Osteocyte (in vitro differentiated cells): ENCODE measurements at regions not wholly inside any gene's neighbourhood (a gene's known extent, or its start where the extent isn't known, plus 50 kb on each side); places are given as distances from the start of the nearest gene placed in this dataset.

Source experiments
- DNase-seq: peaks from one replicate; pipeline ENCODE4 v3.0.0; 2021; ENCODE audit warnings: mixed read lengths; ENCODE audit not compliant: unreplicated experiment; ENCODE audit errors: extremely low spot score
- H3K27ac Mint-ChIP-seq: one replicate; pipeline ENCODE4 v1.8.0; 2021; ENCODE audit warnings: mild to moderate bottlenecking, mixed read lengths; ENCODE audit not compliant: unreplicated experiment
- H3K27me3 Mint-ChIP-seq: one replicate; pipeline ENCODE4 v1.8.0; 2021; ENCODE audit warnings: mixed read lengths; ENCODE audit not compliant: unreplicated experiment
- H3K36me3 Mint-ChIP-seq: one replicate; pipeline ENCODE4 v1.8.0; 2021; ENCODE audit warnings: mixed read lengths; ENCODE audit not compliant: unreplicated experiment
- H3K4me1 Mint-ChIP-seq: one replicate; pipeline ENCODE4 v1.8.0; 2021; ENCODE audit warnings: mixed read lengths; ENCODE audit not compliant: unreplicated experiment
- H3K4me3 Mint-ChIP-seq: one replicate; pipeline ENCODE4 v1.8.0; 2021; ENCODE audit warnings: mild to moderate bottlenecking, moderate library complexity, mixed read lengths; ENCODE audit not compliant: unreplicated experiment
- H3K9me3 Mint-ChIP-seq: one replicate; pipeline ENCODE4 v1.8.0; 2021; ENCODE audit warnings: mixed read lengths; ENCODE audit not compliant: unreplicated experiment
- CTCF ChIP-seq: fragments of 200-600 bp; sonication (generic); IDR thresholded peaks from 2 replicates; pipeline ENCODE4 v1.5.0; 2021; ENCODE audit warnings: antibody characterized with exemption, mild to moderate bottlenecking, moderate library complexity

- Mint-ChIP-seq H3K4me1 (peaks cover 22% of the 10 kb centered on the region), H3K27me3 (peaks cover 4% of the 10 kb centered on the region), H3K27ac (no peak overlapping the region), H3K4me3 (no peak overlapping the region), H3K36me3 (no peaks in the 10 kb centered on the region), H3K9me3 (peaks cover 5% of the 10 kb centered on the region)
- no peak for TF ChIP-seq CTCF
- DNase-seq, result no peak
Observed at GRCh38 chr5:107284822-107285525, 385.8 kb downstream of the EFNA5 start.

DNA sequence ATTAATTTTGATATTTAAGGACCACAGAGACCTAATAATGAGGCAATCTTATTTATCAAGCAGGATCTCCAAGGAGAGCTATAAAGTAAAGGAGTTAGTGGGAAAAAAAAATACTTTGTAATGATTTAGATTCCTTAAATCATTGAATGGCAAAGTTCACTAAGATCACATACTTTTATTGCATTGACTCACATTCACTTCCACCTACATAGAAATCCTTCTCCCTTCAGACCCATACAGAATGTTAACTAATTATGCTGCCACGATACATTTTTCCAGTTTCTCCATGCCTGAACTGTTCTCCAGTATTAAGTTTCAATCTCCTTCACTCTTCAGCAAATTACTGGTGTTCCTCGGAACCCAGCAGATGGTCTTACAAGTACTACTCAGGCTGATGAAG, 388.7 kb downstream of the EFNA5 start:
- H3K9me3 Mint-ChIP-seq, result peaks cover 5% of the 10 kb centered on the region
- peaks cover 19% of the 10 kb centered on the region for H3K4me1 Mint-ChIP-seq
- no peak overlapping the region for H3K4me3 Mint-ChIP-seq
- H3K27ac Mint-ChIP-seq, result peak overlapping the region; percentile 7
- no peaks in the 10 kb centered on the region for H3K27me3 Mint-ChIP-seq
- no peak for TF ChIP-seq CTCF
- no peaks in the 10 kb centered on the region for H3K36me3 Mint-ChIP-seq
- no peak for DNase-seq

- Mint-ChIP-seq H3K36me3 (no peaks in the 10 kb centered on the region), H3K4me1 (peaks cover 14% of the 10 kb centered on the region), H3K27me3 (no peaks in the 10 kb centered on the region), H3K4me3 (no peak overlapping the region), H3K9me3 (peaks cover 5% of the 10 kb centered on the region), H3K27ac (no peak overlapping the region)
- no peak for DNase-seq
- no peak for TF ChIP-seq CTCF
Observed at GRCh38 chr5:107278774-107279173, 392.0 kb downstream of the EFNA5 start.

- no peak for TF ChIP-seq CTCF
- peaks cover under 1% of the 10 kb centered on the region for H3K9me3 Mint-ChIP-seq
- no peak for DNase-seq
- H3K36me3 Mint-ChIP-seq, result no peaks in the 10 kb centered on the region
- H3K27me3 Mint-ChIP-seq, result no peaks in the 10 kb centered on the region
- peaks cover 14% of the 10 kb centered on the region for H3K4me1 Mint-ChIP-seq
- no peak overlapping the region for H3K27ac Mint-ChIP-seq
- H3K4me3 Mint-ChIP-seq, result no peak overlapping the region
Observed at GRCh38 chr5:107277485-107278125, 393.1 kb downstream of the EFNA5 start.

- H3K4me3 Mint-ChIP-seq, result no peak overlapping the region
- H3K27me3 Mint-ChIP-seq, result no peaks in the 10 kb centered on the region
- no peaks in the 10 kb centered on the region for H3K36me3 Mint-ChIP-seq
- H3K27ac Mint-ChIP-seq, result no peak overlapping the region
- no peak for TF ChIP-seq CTCF
- DNase-seq, result no peak
- H3K9me3 Mint-ChIP-seq, result no peaks in the 10 kb centered on the region
- H3K4me1 Mint-ChIP-seq, result peaks cover 3% of the 10 kb centered on the region
Observed at GRCh38 chr5:107275333-107275732, 395.4 kb downstream of the EFNA5 start.
